ENCODE measurements at regions not wholly inside any gene's neighbourhood (a gene's known extent, or its start where the extent isn't known, plus 50 kb on each side); places are given as distances from the start of the nearest gene placed in this dataset.

GRCh38 chr18:73235921-73236320, 368.1 kb upstream of the NETO1 start (continued):
- no peak for TF ChIP-seq GLIS3 (CRISPR knock-in tag; IDR thresholded peaks at IDR 0.05)
- TF ChIP-seq TCF4 (CRISPR knock-in tag; IDR thresholded peaks at IDR 0.05; ENCODE audit: borderline replicate concordance), result no peak
- TF ChIP-seq ARNTL (CRISPR knock-in tag; IDR thresholded peaks at IDR 0.05; ENCODE audit: borderline replicate concordance, low read depth), result no peak
- TF ChIP-seq ZNF70 (CRISPR knock-in tag; IDR thresholded peaks at IDR 0.05), result no peak
- TF ChIP-seq ZFP3 (CRISPR knock-in tag; IDR thresholded peaks at IDR 0.05), result no peak
- TF ChIP-seq ZNF8 (CRISPR knock-in tag; IDR thresholded peaks at IDR 0.05), result no peak
- no peak for TF ChIP-seq BACH2 (CRISPR knock-in tag; IDR thresholded peaks at IDR 0.05; ENCODE audit: borderline replicate concordance)
- no peak for TF ChIP-seq CSRNP3 (CRISPR knock-in tag; IDR thresholded peaks at IDR 0.05)

GRCh38 chr18:73235491-73235890, 367.7 kb upstream of the NETO1 start:
- no peak for ATAC-seq
- no peak for TF ChIP-seq RARB (CRISPR knock-in tag; IDR thresholded peaks at IDR 0.05)

GRCh38 chr18:73232933-73233332, 365.1 kb upstream of the NETO1 start:
- TF ChIP-seq GLIS3 (CRISPR knock-in tag; IDR thresholded peaks at IDR 0.05) (no peak), ISL1 (CRISPR knock-in tag; IDR thresholded peaks at IDR 0.05) (no peak), POU6F1 (CRISPR knock-in tag; IDR thresholded peaks at IDR 0.05; ENCODE audit: borderline replicate concordance, low read depth) (no peak), PPARA (CRISPR knock-in tag; IDR thresholded peaks at IDR 0.05; ENCODE audit: borderline replicate concordance) (no peak), OSR1 (CRISPR knock-in tag; IDR thresholded peaks at IDR 0.05) (no peak), RARB (CRISPR knock-in tag; IDR thresholded peaks at IDR 0.05) (no peak), ZNF8 (CRISPR knock-in tag; IDR thresholded peaks at IDR 0.05) (no peak), ZNF70 (CRISPR knock-in tag; IDR thresholded peaks at IDR 0.05) (no peak)
- ATAC-seq, result no peak

- TF ChIP-seq TOX (CRISPR knock-in tag; IDR thresholded peaks at IDR 0.05; ENCODE audit: borderline replicate concordance) (no peak), TCF4 (CRISPR knock-in tag; IDR thresholded peaks at IDR 0.05; ENCODE audit: borderline replicate concordance) (no peak), BACH2 (CRISPR knock-in tag; IDR thresholded peaks at IDR 0.05; ENCODE audit: borderline replicate concordance) (no peak), TSHZ2 (CRISPR knock-in tag; IDR thresholded peaks at IDR 0.05) (no peak), CSRNP3 (CRISPR knock-in tag; IDR thresholded peaks at IDR 0.05) (no peak), ZFP3 (CRISPR knock-in tag; IDR thresholded peaks at IDR 0.05) (no peak), SNAI2 (CRISPR knock-in tag; IDR thresholded peaks at IDR 0.05) (no peak), ESRRG (CRISPR knock-in tag; IDR thresholded peaks at IDR 0.05) (no peak), ISL1 (CRISPR knock-in tag; IDR thresholded peaks at IDR 0.05) (no peak), CREB5 (CRISPR knock-in tag; IDR thresholded peaks at IDR 0.05; ENCODE audit: low read depth) (no peak), ZNF565 (CRISPR knock-in tag; conservative IDR thresholded peaks at IDR 0.05; ENCODE audit: low read depth) (no peak)
Measured at GRCh38 chr18:73220663-73221062, 352.9 kb upstream of the NETO1 start.

More at GRCh38 chr18:73220663-73221062, 352.9 kb upstream of the NETO1 start:
- no peak for ATAC-seq
